ENCODE measurements at regions not wholly inside any gene's neighbourhood (a gene's known extent, or its start where the extent isn't known, plus 50 kb on each side); places are given as distances from the start of the nearest gene placed in this dataset.
A peak's percentile ranks its signal among the peaks of the same experiment; 100 is the strongest.
"Not testable (repeated sequence)": the region's sequence is repeated elsewhere in the genome, so short reads cannot be mapped to it uniquely, and the experiment has no call there.

DNA sequence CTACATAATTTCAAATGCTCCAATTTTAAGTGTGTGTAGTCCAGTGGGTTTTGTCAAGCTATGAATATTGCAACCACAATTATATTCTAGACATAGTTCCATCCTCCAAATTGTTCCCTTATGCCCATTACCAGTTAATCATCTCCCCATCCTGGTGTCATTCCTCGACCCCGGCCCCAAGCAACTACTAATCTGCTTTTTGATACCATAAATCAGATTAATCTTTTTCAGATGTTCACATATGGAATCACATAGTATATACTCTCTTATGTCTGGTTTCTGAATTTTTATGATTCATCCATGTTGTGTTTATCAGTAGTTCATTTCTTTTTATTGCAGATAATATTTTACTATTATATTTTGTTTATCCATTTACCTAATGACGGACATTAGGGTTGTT, 148.4 kb upstream of the RORB start:
- DNase-seq (ENCODE audit: low read depth, low spot score): no peak
- no peak overlapping the region for H3K27ac ChIP-seq

- H3K27ac ChIP-seq: no peak overlapping the region
- DNase-seq (ENCODE audit: low read depth, low spot score): no peak
These were observed 142.0 kb upstream of the RORB start for GRCh38 chr9:74355107-74355506.

DNA sequence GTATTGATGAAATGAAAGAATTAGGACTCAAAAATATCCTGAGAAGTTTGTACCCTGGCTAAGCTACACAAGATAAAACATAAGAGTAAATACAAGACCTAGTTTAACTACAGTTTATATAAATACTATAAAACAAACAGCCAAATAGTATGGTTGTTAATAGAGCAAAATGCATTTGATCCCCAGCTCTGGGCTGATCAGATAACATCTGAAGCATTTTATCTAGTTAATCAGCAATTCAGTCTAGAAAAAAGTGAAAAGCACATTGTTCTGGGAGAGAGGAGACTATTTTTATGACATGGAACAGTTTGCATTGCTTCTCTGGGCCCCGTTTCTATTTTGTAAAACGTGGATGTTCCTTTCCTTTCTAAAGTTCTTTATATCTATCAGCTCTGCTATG, 139.6 kb upstream of the RORB start:
- no peak overlapping the region for H3K27ac ChIP-seq
- DNase-seq (ENCODE audit: low read depth, low spot score): no peak

DNA sequence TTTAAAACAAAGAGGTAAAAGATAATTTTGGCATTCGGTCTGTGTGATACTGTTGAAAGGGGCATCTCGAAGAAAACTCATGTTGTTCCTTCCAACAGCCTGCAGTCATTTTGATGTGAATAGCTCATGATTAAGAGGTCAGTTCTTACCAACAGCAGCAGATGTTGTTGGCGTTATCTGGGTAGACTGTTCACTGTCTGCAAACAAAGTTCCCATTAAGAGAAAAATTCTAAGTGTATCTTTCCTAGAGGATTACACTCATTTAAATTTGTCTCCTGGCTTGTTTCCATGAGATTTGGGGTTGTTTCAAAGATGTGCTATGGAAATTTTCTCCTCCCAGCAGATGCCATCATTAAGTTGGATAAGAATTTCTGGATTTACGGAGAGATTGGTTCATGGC, 138.2 kb upstream of the RORB start:
- no peak for DNase-seq (ENCODE audit: low read depth, low spot score)
- no peak overlapping the region for H3K27ac ChIP-seq

DNA sequence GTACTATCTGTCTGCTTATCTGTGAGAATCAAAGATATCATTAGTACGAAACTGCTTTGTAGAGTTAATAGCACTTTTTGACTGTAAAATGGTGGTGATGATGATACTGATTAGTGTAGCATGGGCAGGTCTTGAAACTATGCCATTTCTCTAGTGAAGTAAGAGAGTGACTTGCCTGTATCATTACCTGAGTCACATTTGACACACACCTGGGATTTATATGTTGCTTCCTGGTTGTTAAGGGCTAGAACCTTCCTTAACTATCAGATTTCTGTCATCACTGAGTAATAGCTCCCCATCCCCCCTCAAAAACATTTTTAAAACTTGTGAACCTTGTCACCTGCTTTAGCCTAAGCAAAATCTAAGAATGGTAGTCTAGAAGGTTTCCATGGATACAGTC, 135.6 kb upstream of the RORB start:
- no peak overlapping the region for H3K27ac ChIP-seq
- peak; percentile 64 for DNase-seq (ENCODE audit: low read depth, low spot score)

GRCh38 chr9:74362423-74362822, 134.7 kb upstream of the RORB start:
- DNase-seq (ENCODE audit: low read depth, low spot score): no peak

DNA sequence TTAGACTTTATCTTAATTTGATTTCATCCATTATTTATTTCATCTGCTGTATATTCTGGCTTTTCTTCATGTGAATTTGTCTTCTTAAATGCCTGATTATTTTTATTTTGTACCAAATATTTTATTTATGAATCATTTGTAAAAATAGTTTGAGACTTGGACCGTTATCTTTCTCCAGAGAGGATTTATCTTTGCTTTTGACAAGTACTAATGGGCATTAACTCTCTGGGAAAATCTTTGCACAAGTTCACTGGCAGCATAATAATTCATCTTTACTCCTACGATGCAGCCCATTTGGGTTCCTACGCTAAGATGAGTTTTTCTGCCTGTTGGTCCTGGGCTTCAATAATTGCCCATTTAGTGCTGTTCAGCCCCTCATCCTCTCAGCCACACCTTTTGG, 131.0 kb upstream of the RORB start:
- no peak for DNase-seq (ENCODE audit: low read depth, low spot score)
- H3K27ac ChIP-seq: no peak overlapping the region

More at GRCh38 chr9:74362423-74362822, 134.7 kb upstream of the RORB start:
- no peak overlapping the region for H3K27ac ChIP-seq

DNA sequence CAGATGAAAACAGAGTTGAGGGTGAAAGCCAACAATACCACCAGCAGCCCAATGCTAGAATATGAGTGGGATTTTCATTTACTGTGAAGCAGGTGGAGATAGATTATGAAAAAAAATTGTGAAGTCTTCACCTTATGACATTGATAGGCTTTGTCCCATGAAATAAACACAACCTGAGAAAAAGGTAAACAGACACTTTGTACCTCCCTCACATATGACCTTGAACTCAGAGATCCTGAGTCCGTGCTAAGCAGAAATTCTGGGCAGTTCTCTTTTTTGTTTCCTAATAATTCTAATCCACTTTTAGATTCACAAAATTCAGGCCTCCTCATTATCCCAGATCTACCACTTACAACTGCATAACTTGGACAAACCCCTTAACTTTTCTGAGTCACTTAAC, 127.3 kb upstream of the RORB start:
- no peak overlapping the region for H3K27ac ChIP-seq

DNA sequence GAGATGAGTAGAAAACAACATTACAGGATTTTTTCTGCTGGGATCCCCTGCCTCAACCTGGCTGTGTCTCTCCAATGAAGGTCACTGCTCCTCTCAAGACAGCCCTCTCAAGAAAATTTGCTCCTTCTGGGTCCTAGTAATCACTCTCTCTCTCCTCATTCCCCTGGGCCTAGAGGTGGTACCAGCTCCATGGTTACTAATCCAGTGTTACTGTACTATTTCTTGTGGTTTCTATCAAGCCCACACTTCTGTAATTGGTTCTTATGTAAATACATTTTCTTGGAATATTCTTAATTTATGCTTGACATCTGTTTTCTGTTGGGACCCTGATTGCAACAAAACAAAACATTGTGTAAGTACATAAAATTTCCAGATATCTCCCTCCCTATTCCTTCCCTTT, 123.8 kb upstream of the RORB start:
- no peak for DNase-seq (ENCODE audit: low read depth, low spot score)
- no peak overlapping the region for H3K27ac ChIP-seq

More for the DNA sequence above, 127.3 kb upstream of the RORB start:
- DNase-seq (ENCODE audit: low read depth, low spot score): no peak

DNA sequence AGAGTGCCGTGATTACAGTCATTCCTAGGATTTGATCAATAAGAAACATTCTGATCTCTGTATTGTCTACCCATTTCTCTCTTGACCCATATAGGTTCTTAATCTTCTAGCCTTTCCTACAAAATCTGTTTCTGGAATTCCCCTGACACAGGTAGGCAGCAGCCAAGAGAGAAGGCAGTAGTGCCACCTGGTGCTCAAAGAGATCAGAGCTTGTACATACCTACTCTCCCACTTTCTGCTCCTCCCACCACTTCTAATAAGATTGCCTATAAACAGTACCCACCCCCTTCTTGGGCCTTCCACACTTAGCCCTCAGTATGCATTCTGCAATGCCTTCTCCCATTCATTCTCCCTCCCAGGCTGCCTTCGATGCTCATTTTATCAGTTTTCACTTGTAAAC, 117.4 kb upstream of the RORB start:
- DNase-seq (ENCODE audit: low read depth, low spot score): peak; percentile 16
- no peak overlapping the region for H3K27ac ChIP-seq

- no peak overlapping the region for H3K27ac ChIP-seq
- DNase-seq (ENCODE audit: low read depth, low spot score): no peak
These were observed 105.3 kb upstream of the RORB start for GRCh38 chr9:74391816-74392215.

GRCh38 chr9:74403581-74403980, 93.6 kb upstream of the RORB start:
- no peak overlapping the region for H3K27ac ChIP-seq
- DNase-seq (ENCODE audit: low read depth, low spot score): no peak

GRCh38 chr9:74404620-74405019, 92.5 kb upstream of the RORB start:
- no peak for DNase-seq (ENCODE audit: low read depth, low spot score)
- no peak overlapping the region for H3K27ac ChIP-seq

DNA sequence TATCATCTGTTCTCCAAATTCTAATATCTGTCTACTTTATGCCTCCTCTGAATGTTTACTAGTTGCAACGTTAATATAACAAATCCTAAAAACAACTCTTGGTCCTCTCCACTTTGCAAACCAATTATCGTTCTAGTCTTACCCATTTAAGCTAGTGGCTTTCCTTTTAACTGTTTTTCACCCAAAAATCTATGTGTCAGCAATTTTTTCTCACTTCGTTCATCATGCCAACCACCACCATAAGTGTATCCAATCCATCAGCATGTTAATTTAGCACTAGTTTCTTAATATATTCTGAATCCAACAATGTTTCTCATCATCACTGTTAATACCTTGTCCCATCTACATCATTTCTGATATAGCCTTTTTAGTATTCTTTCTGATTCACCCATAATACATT, 90.0 kb upstream of the RORB start:
- H3K27ac ChIP-seq: no peak overlapping the region
- DNase-seq (ENCODE audit: low read depth, low spot score): no peak

- H3K27ac ChIP-seq: peak overlapping the region; percentile 17
- DNase-seq (ENCODE audit: low read depth, low spot score): peak; percentile 62
These were observed 84.7 kb upstream of the RORB start for GRCh38 chr9:74412236-74412979.

DNA sequence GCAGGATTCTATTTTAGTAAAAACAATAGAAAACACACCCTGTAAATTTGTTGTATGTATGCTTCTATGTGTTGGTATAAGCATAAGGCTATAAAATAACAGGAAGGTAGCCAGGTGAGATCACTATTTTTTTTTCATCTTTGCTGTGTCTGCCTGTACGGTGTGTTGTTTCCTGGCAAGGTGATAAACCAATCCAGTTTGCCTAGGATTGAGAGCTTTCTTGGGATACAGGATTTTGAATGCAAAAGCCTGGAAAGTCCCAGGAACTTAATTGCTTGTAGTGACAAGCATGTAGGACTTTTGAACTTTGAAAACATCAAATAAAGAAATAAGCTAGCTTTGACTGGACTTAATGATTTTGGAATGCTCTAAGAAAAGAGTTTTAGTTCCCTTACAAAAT, 83.3 kb upstream of the RORB start:
- H3K27ac ChIP-seq: no peak overlapping the region
- DNase-seq (ENCODE audit: low read depth, low spot score): peak; percentile 1

GRCh38 chr9:74414325-74414724, 82.8 kb upstream of the RORB start:
- H3K27ac ChIP-seq: no peak overlapping the region
- DNase-seq (ENCODE audit: low read depth, low spot score): no peak

- no peak overlapping the region for H3K27ac ChIP-seq
- no peak for DNase-seq (ENCODE audit: low read depth, low spot score)
These were observed 81.1 kb upstream of the RORB start for GRCh38 chr9:74415995-74416394.

DNA sequence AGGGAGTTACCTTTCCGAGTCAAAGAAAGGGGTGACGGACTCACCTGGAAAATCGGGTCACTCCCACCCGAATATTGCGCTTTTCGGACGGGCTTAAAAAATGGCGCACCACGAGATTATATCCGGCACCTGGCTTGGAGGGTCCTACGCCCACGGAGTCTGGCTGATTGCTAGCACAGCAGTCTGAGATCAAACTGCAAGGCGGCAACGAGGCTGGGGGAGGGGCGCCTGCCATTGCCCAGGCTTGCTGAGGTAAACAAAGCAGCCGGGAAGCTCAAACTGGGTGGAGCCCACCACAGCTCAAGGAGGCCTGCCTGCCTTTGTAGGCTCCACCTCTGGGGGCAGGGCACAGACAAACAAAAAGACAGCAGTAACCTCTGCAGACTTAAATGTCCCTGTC, 72.6 kb upstream of the RORB start:
- H3K27ac ChIP-seq; DNase-seq (ENCODE audit: low read depth, low spot score): not testable (repeated sequence)

DNA sequence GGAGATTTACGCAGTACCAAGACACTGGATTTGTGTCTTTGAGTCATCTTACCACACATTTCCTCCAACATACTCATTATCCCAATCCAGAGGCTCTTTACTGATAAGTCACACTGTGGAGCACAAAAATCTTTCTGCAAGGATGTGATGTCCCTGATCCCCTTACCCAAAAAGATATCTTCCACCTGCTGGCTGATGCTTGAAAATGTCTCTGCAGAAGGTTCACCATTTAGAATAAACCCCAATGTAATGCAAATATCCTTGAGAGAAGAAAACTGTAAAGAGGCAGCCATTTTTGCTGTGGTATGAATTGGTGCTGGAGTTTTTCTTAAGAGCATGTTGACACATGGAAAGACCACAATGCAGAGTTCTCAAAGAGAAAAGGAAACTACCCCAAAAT, 65.7 kb upstream of the RORB start:
- no peak overlapping the region for H3K27ac ChIP-seq
- no peak for DNase-seq (ENCODE audit: low read depth, low spot score)

GRCh38 chr9:74443036-74443750, 53.9 kb upstream of the RORB start:
- peak; percentile 53 for DNase-seq (ENCODE audit: low read depth, low spot score)
- peak overlapping the region; percentile 67 for H3K27ac ChIP-seq

DNA sequence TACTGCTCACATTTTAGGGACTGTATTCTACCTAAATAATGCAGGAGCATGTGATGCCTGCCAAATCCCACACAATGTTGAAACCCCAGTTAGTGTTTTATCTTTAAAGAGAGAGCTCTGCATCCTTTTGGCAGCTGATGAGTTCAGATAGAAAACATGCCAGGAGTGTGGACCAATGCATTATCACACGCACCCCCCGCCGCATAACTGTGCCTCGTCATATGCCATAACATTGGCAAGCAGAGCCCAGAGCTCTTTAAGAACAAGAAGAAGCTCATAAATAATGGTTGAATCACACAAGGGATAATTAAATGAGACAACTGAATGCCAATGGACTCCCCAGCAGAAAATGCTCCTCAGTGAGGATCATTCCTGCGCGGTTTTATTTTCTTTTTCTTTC, 52.8 kb upstream of the RORB start:
- H3K27ac ChIP-seq: no peak overlapping the region
- no peak for DNase-seq (ENCODE audit: low read depth, low spot score)
